Thoracic aorta (tissue), 2 donors: ENCODE measurements at regions not wholly inside any gene's neighbourhood (a gene's known extent, or its start where the extent isn't known, plus 50 kb on each side); places are given as distances from the start of the nearest gene placed in this dataset.

ENCODE experiments used
- ATAC-seq: fragments of 150-250 bp; one replicate; pipeline ENCODE4 v1.8.0; 2017; ENCODE audit warnings: low read depth; ENCODE audit not compliant: insufficient number of reproducible peaks, low FRiP score
- DNase-seq: peaks from one replicate; pipeline ENCODE4 v3.0.0-alpha.2; 2020; ENCODE audit warnings: low spot score
- H3K27ac ChIP-seq, 2 donors: fragments of 200-600 bp; sonication (generic); 1 replicate in 1 of 2; 2 replicates in 1 of 2; pipeline ENCODE4 v1.5.1; 2016; ENCODE audit warnings: mild to moderate bottlenecking in 2 of 2, moderate library complexity in 2 of 2
- H3K27me3 ChIP-seq: fragments of 200-600 bp; sonication (generic); replicated peaks from 2 replicates; pipeline ENCODE4 v1.6.0; 2016; ENCODE audit warnings: mild to moderate bottlenecking; ENCODE audit not compliant: insufficient read depth
- H3K36me3 ChIP-seq: fragments of 200-600 bp; sonication (generic); one replicate; pipeline ENCODE4 v1.5.1; 2016
- H3K4me1 ChIP-seq, 2 donors: fragments of 200-600 bp; sonication (generic); 1 replicate in 1 of 2; 2 replicates in 1 of 2; pipeline versions ENCODE4 v1.5.1 to v1.6.0; 2016; ENCODE audit warnings: low read depth in 2 of 2, mild to moderate bottlenecking in 1 of 2; ENCODE audit not compliant: control insufficient read depth in 1 of 2
- H3K4me3 ChIP-seq: fragments of 200-600 bp; sonication (generic); 2 replicates; pipeline ENCODE4 v1.5.1; 2016; ENCODE audit warnings: mild to moderate bottlenecking
- H3K9me3 ChIP-seq: fragments of 200-600 bp; sonication (generic); 2 replicates; pipeline ENCODE4 v1.5.1; 2016
- CTCF ChIP-seq: fragments of 200-600 bp; sonication (generic); IDR thresholded peaks from one replicate; pipeline ENCODE4 v1.5.1; 2019; ENCODE audit warnings: antibody characterized with exemption

- Histone ChIP-seq H3K4me3 (no peak overlapping the region), H3K27ac (no peak overlapping the region), H3K27me3 (no peaks in the 10 kb centered on the region), H3K4me1 (no peaks in the 10 kb centered on the region), H3K9me3 (no peaks in the 10 kb centered on the region), H3K36me3 (no peaks in the 10 kb centered on the region)
- no peak for TF ChIP-seq CTCF
- ATAC-seq (no peak), DNase-seq (no peak)
Observed at GRCh38 chr11:80136991-80137390, 696.2 kb upstream of the TENM4 start.

- H3K4me3 ChIP-seq = no peak overlapping the region
- TF ChIP-seq CTCF = no peak
- DNase-seq (no peak), ATAC-seq (no peak)
- no peaks in the 10 kb centered on the region for H3K9me3 ChIP-seq
- H3K36me3 ChIP-seq = no peaks in the 10 kb centered on the region
- no peaks in the 10 kb centered on the region for H3K27me3 ChIP-seq
- no peaks in the 10 kb centered on the region for H3K4me1 ChIP-seq
- no peak overlapping the region for H3K27ac ChIP-seq
Observed at GRCh38 chr11:80129396-80129795, 688.6 kb upstream of the TENM4 start.

GRCh38 chr11:80122211-80122610, 681.4 kb upstream of the TENM4 start:
- Histone ChIP-seq H3K27ac (no peak overlapping the region), H3K9me3 (no peaks in the 10 kb centered on the region), H3K36me3 (no peaks in the 10 kb centered on the region), H3K4me3 (no peak overlapping the region), H3K27me3 (no peaks in the 10 kb centered on the region), H3K4me1 (no peaks in the 10 kb centered on the region)
- no peak for ATAC-seq
- no peak for DNase-seq
- TF ChIP-seq CTCF = no peak

- TF ChIP-seq CTCF = no peak
- no peak overlapping the region for H3K4me3 ChIP-seq
- H3K27me3 ChIP-seq = no peaks in the 10 kb centered on the region
- DNase-seq (no peak), ATAC-seq (no peak)
- H3K4me1 ChIP-seq = no peaks in the 10 kb centered on the region
- H3K36me3 ChIP-seq = no peaks in the 10 kb centered on the region
- H3K27ac ChIP-seq = no peak overlapping the region
- H3K9me3 ChIP-seq = no peaks in the 10 kb centered on the region
Observed at GRCh38 chr11:80118073-80118472, 677.2 kb upstream of the TENM4 start.

GRCh38 chr11:80116796-80117195, 676.0 kb upstream of the TENM4 start:
- no peak for TF ChIP-seq CTCF
- H3K36me3 ChIP-seq = no peaks in the 10 kb centered on the region
- H3K27ac ChIP-seq = no peak overlapping the region
- no peak for DNase-seq
- H3K4me3 ChIP-seq = no peak overlapping the region
- H3K4me1 ChIP-seq = no peaks in the 10 kb centered on the region
- no peak for ATAC-seq
- H3K27me3 ChIP-seq = no peaks in the 10 kb centered on the region
- no peaks in the 10 kb centered on the region for H3K9me3 ChIP-seq
